Endothelial cell of umbilical vein (primary cell): ENCODE measurements at regions not wholly inside any gene's neighbourhood (a gene's known extent, or its start where the extent isn't known, plus 50 kb on each side); places are given as distances from the start of the nearest gene placed in this dataset.

ENCODE experiments used
- BruUV-seq: library from RNA; stranded (reverse); fragments of 400-500 nt; replicated peaks from 2 replicates; lab custom pipeline; 2021; lab: Mats Ljungman, UMichigan
- CTCF ChIA-PET: fragments of 300-600, 350-600 bp; sonication (Branson Sonifier 250); formaldehyde crosslinking; loops from one replicate; lab custom pipeline; 2021; ENCODE audit warnings: antibody characterized with exemption, inconsistent platforms; lab: Charles Lee
- POLR2A ChIA-PET: fragments of 300-600, 350-600 bp; sonication (Branson Sonifier 250); formaldehyde crosslinking; loops from one replicate; lab custom pipeline; 2021; ENCODE audit warnings: antibody characterized with exemption, inconsistent platforms; lab: Charles Lee
- DNase-seq: peaks from one replicate; pipeline ENCODE4 v3.0.0-alpha.2; 2011; ENCODE audit warnings: low read depth, low spot score
- FAIRE-seq: peaks from 2 replicates; lab custom pipeline; 2011; peaks lifted over from hg19 to GRCh38; lab: Jason Lieb, UNC
- H2AFZ ChIP-seq: 2 replicates; pipeline ENCODE4 v1.6.0; 2012; ENCODE audit warnings: low read depth, low read length, control low read depth, inconsistent platforms
- H3K27ac ChIP-seq: 2 replicates; pipeline ENCODE4 v1.5.1; 2011; ENCODE audit warnings: low read depth, mild to moderate bottlenecking, control low read depth, low read length, moderate library complexity; ENCODE audit not compliant: insufficient read depth
- H3K27me3 ChIP-seq, 2 experiments: 2 replicates each; pipeline versions ENCODE4 v1.6.0 to v1.6.1; 2011; ENCODE audit warnings: low read length in 2 of 2, mixed read lengths in 1 of 2; ENCODE audit not compliant: control insufficient read depth in 2 of 2, insufficient read depth in 2 of 2
- H3K36me3 ChIP-seq, 2 experiments: 2 replicates in 1 of 2; 3 replicates in 1 of 2; pipeline ENCODE4 v1.5.1; 2011; ENCODE audit warnings: low read length in 2 of 2, mild to moderate bottlenecking in 1 of 2, moderate library complexity in 1 of 2; ENCODE audit not compliant: control insufficient read depth in 2 of 2, insufficient read depth in 2 of 2; ENCODE audit errors: extremely low read depth in 1 of 2
- H3K4me1 ChIP-seq: 3 replicates; pipeline ENCODE4 v1.5.1; 2011; ENCODE audit warnings: mild to moderate bottlenecking, low read length; ENCODE audit not compliant: control insufficient read depth, insufficient read depth; ENCODE audit errors: extremely low read depth
- H3K4me2 ChIP-seq: 2 replicates; pipeline ENCODE4 v1.6.1; 2011; ENCODE audit warnings: low read length, control low read depth, mixed read lengths; ENCODE audit not compliant: insufficient read depth
- H3K4me3 ChIP-seq, 3 experiments: fragments of 200-600 bp in 1 of 3; sonication (generic), shearing (Covaris generic) in 1 of 3; replicated peaks in 1 of 3; 2 replicates each; pipeline ENCODE4 v1.5.1; 2011 to 2016; ENCODE audit warnings: control low read depth in 3 of 3, low read length in 3 of 3, mild to moderate bottlenecking in 2 of 3, inconsistent platforms in 1 of 3, low read depth in 1 of 3, moderate library complexity in 1 of 3; ENCODE audit not compliant: insufficient read depth in 1 of 3
- H3K79me2 ChIP-seq: 2 replicates; pipeline ENCODE4 v1.6.0; 2012; ENCODE audit warnings: low read length, inconsistent platforms; ENCODE audit not compliant: control insufficient read depth, insufficient read depth
- H3K9ac ChIP-seq: replicated peaks from 2 replicates; pipeline ENCODE3; 2011; ENCODE audit warnings: low read length, control low read depth; ENCODE audit not compliant: insufficient read depth; ENCODE audit errors: extremely low read depth
- H3K9me1 ChIP-seq: replicated peaks from 3 replicates; pipeline ENCODE4 v1.6.0; 2011; ENCODE audit warnings: mild to moderate bottlenecking, low read length; ENCODE audit not compliant: control insufficient read depth, insufficient read depth; ENCODE audit errors: extremely low read depth
- H3K9me3 ChIP-seq: replicated peaks from 2 replicates; pipeline ENCODE4 v1.5.1; 2012; ENCODE audit warnings: low read length, inconsistent platforms; ENCODE audit not compliant: control insufficient read depth, insufficient read depth
- H4K20me1 ChIP-seq: replicated peaks from 2 replicates; pipeline ENCODE3; 2011; ENCODE audit warnings: mild to moderate bottlenecking, low read length; ENCODE audit not compliant: control insufficient read depth, insufficient read depth; ENCODE audit errors: extremely low read depth
- EZH2 ChIP-seq: IDR thresholded peaks from 2 replicates; pipeline ENCODE4 v1.6.1; 2012; ENCODE audit warnings: borderline replicate concordance, low read depth, mild to moderate bottlenecking, moderate library complexity, low read length, inconsistent platforms; ENCODE audit not compliant: severe bottlenecking
- GATA2 ChIP-seq: IDR thresholded peaks from 2 replicates; pipeline ENCODE4 v1.7.0; 2011; ENCODE audit warnings: low read depth, mild to moderate bottlenecking, moderate library complexity, mixed read lengths, low read length; ENCODE audit not compliant: insufficient read length, insufficient read depth
- JUN ChIP-seq: IDR thresholded peaks from 2 replicates; pipeline ENCODE4 v1.6.1; 2011; ENCODE audit warnings: borderline replicate concordance, low read depth; ENCODE audit not compliant: insufficient read length, insufficient read depth
- MAX ChIP-seq: IDR thresholded peaks from 2 replicates; pipeline ENCODE4 v1.6.1; 2011; ENCODE audit not compliant: insufficient read depth, insufficient read length
- MYC ChIP-seq: IDR thresholded peaks from one replicate; pipeline ENCODE4 v1.6.1; 2011; ENCODE audit warnings: mild to moderate bottlenecking, low read depth, low read length
- POLR2A ChIP-seq: IDR thresholded peaks from 2 replicates; pipeline ENCODE4 v1.6.1; 2012; ENCODE audit warnings: low read depth, mild to moderate bottlenecking, control low read depth, low read length
- POLR2AphosphoS5 ChIP-seq: IDR thresholded peaks from 2 replicates; pipeline ENCODE4 v1.6.1; 2012; ENCODE audit warnings: low read depth, mild to moderate bottlenecking, control low read depth, low read length, moderate library complexity; ENCODE audit not compliant: insufficient read depth
- dilution Hi-C: fragments of 300-500 bp; cut with MboI; formaldehyde crosslinking; loops from one replicate; pipeline ENCODE4 v1.15.0; 2019; ENCODE audit warnings: low sequenced_read_pairs; ENCODE audit not compliant: extremely low pct_ligation_motif_present
- intact Hi-C: fragments of 100-400 bp; cut with micrococcal nuclease; formaldehyde crosslinking; loops from one replicate; pipeline ENCODE4 v1.10.0; 2022
- TF ChIP-seq, protein P1 (sequence below), 2 donors: IDR thresholded peaks; 1 replicate in 1 of 2; 2 replicates in 1 of 2; pipeline ENCODE4 v1.5.1; 2011; ENCODE audit warnings: low read length in 2 of 2, mild to moderate bottlenecking in 2 of 2, moderate library complexity in 2 of 2, control low read depth in 1 of 2, inconsistent platforms in 1 of 2, low read depth in 1 of 2; ENCODE audit not compliant: insufficient read depth in 1 of 2; ENCODE audit errors: extremely low read depth in 1 of 2

GRCh38 chr2:16328521-16329190, 337.0 kb downstream of the CYRIA start:
- no peaks in the 10 kb centered on the region for H3K4me1 ChIP-seq
- H3K4me3 ChIP-seq: no peak overlapping the region
- TF ChIP-seq GATA2 (no peak), EZH2 (no peak), JUN (no peak), POLR2A (no peak), POLR2AphosphoS5 (no peak), MYC (no peak), MAX (no peak)
- TF ChIP-seq, protein P1, sequence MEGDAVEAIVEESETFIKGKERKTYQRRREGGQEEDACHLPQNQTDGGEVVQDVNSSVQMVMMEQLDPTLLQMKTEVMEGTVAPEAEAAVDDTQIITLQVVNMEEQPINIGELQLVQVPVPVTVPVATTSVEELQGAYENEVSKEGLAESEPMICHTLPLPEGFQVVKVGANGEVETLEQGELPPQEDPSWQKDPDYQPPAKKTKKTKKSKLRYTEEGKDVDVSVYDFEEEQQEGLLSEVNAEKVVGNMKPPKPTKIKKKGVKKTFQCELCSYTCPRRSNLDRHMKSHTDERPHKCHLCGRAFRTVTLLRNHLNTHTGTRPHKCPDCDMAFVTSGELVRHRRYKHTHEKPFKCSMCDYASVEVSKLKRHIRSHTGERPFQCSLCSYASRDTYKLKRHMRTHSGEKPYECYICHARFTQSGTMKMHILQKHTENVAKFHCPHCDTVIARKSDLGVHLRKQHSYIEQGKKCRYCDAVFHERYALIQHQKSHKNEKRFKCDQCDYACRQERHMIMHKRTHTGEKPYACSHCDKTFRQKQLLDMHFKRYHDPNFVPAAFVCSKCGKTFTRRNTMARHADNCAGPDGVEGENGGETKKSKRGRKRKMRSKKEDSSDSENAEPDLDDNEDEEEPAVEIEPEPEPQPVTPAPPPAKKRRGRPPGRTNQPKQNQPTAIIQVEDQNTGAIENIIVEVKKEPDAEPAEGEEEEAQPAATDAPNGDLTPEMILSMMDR (IDR thresholded peaks at IDR 0.05; ENCODE audit: extremely low read depth in 1 of 2, insufficient read depth in 1 of 2, low read depth in 1 of 2, low read length in 2 of 2): no peak
- no TSS peak for BruUV-seq
- no peak overlapping the region for H3K9ac ChIP-seq
- no peak for FAIRE-seq
- intact Hi-C loops (no loop called here), dilution Hi-C loops (no loop called here)
- H3K4me2 ChIP-seq: no peak overlapping the region
- ChIA-PET POLR2A (no interaction called here), CTCF (no interaction called here)
- H3K36me3 ChIP-seq: no peaks in the 10 kb centered on the region
- H4K20me1 ChIP-seq: no peaks in the 10 kb centered on the region
- no peak for DNase-seq
- H3K79me2 ChIP-seq: no peaks in the 10 kb centered on the region
- H3K9me1 ChIP-seq: no peaks in the 10 kb centered on the region
- H2AFZ ChIP-seq: no peak overlapping the region
- H3K27ac ChIP-seq: no peak overlapping the region
- peaks cover 2% of the 10 kb centered on the region for H3K9me3 ChIP-seq
- H3K27me3 ChIP-seq: no peaks in the 10 kb centered on the region
